ENCODE measurements at regions not wholly inside any gene's neighbourhood (a gene's known extent, or its start where the extent isn't known, plus 50 kb on each side); places are given as distances from the start of the nearest gene placed in this dataset.

DNA sequence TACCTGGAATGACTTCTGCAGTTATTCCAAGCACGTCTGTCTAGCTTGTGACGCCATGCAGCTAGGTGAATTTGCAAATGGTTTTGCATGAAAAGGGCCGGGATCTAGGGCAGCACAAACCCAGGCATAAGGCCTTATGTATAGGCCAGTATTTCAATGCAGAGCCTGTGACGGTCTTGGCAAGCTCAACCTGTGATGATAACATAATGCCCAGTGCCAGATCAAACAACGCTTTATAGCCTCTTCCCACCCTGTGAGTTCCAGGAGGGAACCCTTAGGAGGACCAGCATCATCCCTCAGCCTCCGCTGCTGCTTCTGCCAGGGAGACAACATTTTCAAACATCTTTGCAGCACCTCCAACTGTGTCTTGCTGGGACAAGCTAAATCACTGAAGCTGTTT lies 390.7 kb downstream of the INHBA start:
- Histone ChIP-seq H3K9me3 (no peaks in the 10 kb centered on the region), H3K27ac (no peak overlapping the region), H3K4me1 (no peaks in the 10 kb centered on the region), H3K27me3 (no peaks in the 10 kb centered on the region), H3K4me3 (no peak overlapping the region), H3K36me3 (no peaks in the 10 kb centered on the region)
- TF ChIP-seq, protein P1, sequence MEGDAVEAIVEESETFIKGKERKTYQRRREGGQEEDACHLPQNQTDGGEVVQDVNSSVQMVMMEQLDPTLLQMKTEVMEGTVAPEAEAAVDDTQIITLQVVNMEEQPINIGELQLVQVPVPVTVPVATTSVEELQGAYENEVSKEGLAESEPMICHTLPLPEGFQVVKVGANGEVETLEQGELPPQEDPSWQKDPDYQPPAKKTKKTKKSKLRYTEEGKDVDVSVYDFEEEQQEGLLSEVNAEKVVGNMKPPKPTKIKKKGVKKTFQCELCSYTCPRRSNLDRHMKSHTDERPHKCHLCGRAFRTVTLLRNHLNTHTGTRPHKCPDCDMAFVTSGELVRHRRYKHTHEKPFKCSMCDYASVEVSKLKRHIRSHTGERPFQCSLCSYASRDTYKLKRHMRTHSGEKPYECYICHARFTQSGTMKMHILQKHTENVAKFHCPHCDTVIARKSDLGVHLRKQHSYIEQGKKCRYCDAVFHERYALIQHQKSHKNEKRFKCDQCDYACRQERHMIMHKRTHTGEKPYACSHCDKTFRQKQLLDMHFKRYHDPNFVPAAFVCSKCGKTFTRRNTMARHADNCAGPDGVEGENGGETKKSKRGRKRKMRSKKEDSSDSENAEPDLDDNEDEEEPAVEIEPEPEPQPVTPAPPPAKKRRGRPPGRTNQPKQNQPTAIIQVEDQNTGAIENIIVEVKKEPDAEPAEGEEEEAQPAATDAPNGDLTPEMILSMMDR (IDR thresholded peaks at IDR 0.05), result no peak
- DNase-seq (ENCODE audit: low spot score), result no peak

DNA sequence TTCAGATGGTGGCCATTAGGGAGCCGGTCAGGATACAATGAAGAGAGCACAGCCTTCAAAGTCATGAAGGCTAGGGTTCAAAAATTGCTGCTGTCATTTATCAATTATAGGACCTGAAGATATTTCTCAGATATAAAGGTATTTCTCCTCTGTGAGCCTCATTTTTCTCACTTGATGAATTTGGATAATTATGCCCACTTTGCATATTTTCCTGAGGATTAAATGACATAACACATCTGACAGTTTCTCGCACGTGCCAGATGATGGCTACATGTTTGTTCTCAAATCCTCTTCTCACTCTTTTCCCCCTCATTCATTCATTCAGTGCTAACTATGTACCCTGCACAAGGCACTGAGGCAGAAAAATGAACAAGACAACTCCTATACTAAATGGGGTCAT lies 391.6 kb downstream of the INHBA start:
- Histone ChIP-seq H3K9me3 (no peaks in the 10 kb centered on the region), H3K4me3 (no peak overlapping the region), H3K36me3 (no peaks in the 10 kb centered on the region), H3K27me3 (no peaks in the 10 kb centered on the region), H3K27ac (no peak overlapping the region), H3K4me1 (no peaks in the 10 kb centered on the region)
- TF ChIP-seq, protein P1 (IDR thresholded peaks at IDR 0.05), result no peak
- no peak for DNase-seq (ENCODE audit: low spot score)

DNA sequence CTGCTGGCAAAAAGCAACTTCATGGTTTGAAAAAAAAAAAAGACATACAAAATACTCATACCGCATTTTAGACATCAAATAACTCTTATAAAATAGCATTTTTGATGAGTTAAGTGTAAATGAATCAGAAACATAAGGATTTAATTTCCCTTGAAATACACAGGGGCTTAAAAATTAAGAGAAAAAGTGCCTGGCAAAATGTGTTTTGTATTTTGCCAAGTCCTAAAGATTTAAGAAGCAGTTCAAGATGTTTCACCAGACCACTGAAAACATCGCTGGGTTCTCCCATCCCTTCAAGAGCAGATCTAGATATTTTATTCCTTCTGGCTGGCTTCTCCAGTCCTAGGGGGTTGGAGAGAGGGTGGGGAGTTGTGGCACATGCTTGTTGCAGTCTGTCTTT lies 396.4 kb downstream of the INHBA start:
- no peak for DNase-seq (ENCODE audit: low spot score)
- no peaks in the 10 kb centered on the region for H3K4me1 ChIP-seq
- H3K27me3 ChIP-seq, result no peaks in the 10 kb centered on the region
- H3K4me3 ChIP-seq, result no peak overlapping the region
- no peaks in the 10 kb centered on the region for H3K36me3 ChIP-seq
- TF ChIP-seq, protein P1 (IDR thresholded peaks at IDR 0.05), result no peak
- no peaks in the 10 kb centered on the region for H3K9me3 ChIP-seq
- H3K27ac ChIP-seq, result no peak overlapping the region

DNA sequence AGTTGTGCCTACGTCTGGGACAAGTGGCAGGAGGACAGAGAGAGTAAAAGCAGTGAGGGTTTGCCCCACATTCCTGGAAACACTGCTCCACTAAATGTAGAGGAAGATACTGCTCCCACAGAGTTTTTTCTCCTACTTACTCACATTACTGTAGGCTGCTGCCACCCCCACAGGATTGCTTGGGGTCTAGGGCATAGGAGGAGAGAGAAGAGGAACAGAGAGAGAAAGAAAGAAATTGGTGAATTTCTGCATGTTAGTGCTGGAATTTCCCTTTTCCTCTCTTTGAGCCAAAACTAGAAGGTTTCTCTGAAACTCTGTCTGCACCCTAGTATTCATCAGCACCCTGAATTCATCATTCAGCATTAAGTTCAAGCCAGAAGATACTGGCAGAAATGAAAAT lies 397.9 kb downstream of the INHBA start:
- Histone ChIP-seq H3K27ac (no peak overlapping the region), H3K4me1 (no peaks in the 10 kb centered on the region), H3K9me3 (no peaks in the 10 kb centered on the region), H3K36me3 (no peaks in the 10 kb centered on the region), H3K4me3 (no peak overlapping the region), H3K27me3 (no peaks in the 10 kb centered on the region)
- DNase-seq (ENCODE audit: low spot score), result no peak
- TF ChIP-seq, protein P1 (IDR thresholded peaks at IDR 0.05), result no peak

DNA sequence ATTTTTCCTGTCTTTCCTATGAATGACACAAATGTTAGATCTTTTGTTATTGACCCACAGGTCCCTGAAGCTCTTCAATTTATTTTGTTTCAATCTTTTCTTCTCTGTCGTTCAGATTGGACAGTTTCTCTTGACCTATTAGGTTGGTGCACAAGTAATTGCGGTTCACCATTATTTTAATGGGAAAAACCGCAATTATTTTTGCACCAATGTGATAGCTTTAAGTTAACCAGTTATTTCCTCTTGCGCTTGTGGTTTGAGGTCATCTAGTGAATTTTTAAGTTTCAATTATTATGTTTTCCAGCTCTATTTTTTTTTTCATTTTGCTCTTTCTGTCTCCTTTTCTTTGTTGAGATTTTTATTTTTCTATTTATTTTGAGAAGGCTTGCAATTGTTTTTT lies 399.2 kb downstream of the INHBA start:
- TF ChIP-seq, protein P1 (IDR thresholded peaks at IDR 0.05), result no peak
- Histone ChIP-seq H3K4me3 (no peak overlapping the region), H3K36me3 (no peaks in the 10 kb centered on the region), H3K27me3 (no peaks in the 10 kb centered on the region), H3K27ac (no peak overlapping the region), H3K4me1 (no peaks in the 10 kb centered on the region), H3K9me3 (no peaks in the 10 kb centered on the region)
- no peak for DNase-seq (ENCODE audit: low spot score)

DNA sequence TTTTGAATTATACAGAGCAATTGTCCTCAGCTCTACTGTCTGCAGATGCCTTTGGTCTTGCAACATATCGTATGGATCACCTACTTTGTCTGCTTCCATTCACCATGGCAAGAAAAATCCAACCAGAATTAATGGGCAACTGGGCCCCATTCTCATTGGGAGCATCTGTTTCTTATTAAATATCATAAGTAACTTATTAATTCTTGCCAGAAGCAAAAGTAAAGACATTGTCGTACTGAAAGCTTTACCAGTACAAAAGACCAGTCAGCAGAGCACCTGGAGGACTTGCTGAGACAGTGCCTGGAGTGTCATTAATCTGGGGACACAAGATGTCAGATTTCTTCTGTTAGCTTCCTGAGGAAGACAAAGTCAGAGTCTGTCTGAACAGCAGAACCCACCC lies 404.5 kb downstream of the INHBA start:
- H3K36me3 ChIP-seq, result no peaks in the 10 kb centered on the region
- no peak overlapping the region for H3K27ac ChIP-seq
- no peak overlapping the region for H3K4me3 ChIP-seq
- no peaks in the 10 kb centered on the region for H3K4me1 ChIP-seq
- no peak for DNase-seq (ENCODE audit: low spot score)
- TF ChIP-seq, protein P1 (IDR thresholded peaks at IDR 0.05), result no peak
- no peaks in the 10 kb centered on the region for H3K27me3 ChIP-seq
- H3K9me3 ChIP-seq, result no peaks in the 10 kb centered on the region
